ENCODE measurements at regions not wholly inside any gene's neighbourhood (a gene's known extent, or its start where the extent isn't known, plus 50 kb on each side); places are given as distances from the start of the nearest gene placed in this dataset.

GRCh38 chr17:20787281-20787680 lies 207.8 kb downstream of the CDRT15L2 start:
- TF ChIP-seq CTCF (IDR thresholded peaks at IDR 0.05) = no peak
- no peak for TF ChIP-seq ZFX (IDR thresholded peaks at IDR 0.05; ENCODE audit: borderline replicate concordance)
